ENCODE measurements at regions not wholly inside any gene's neighbourhood (a gene's known extent, or its start where the extent isn't known, plus 50 kb on each side); places are given as distances from the start of the nearest gene placed in this dataset.

DNA sequence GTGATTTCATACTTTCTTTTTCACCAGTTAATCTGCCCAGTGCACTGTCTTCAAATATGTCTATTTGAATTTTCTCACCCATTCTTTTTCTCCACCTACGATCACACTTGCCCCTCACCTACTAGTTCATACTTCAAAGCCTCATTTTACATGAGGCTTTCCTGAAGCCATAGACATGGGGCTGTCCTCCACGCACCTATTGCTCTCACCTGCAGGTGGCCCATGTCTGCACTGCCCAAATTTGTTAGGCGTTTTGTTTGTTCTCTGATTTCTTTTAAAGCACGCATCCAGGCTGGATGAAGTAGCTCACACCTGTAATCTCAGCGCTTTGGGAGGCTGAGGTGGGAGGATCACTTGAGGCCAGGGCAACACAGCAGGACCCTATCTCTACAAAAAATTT lies 106.8 kb upstream of the RIPOR2 start:
- no peak overlapping the region for H3K27ac ChIP-seq

DNA sequence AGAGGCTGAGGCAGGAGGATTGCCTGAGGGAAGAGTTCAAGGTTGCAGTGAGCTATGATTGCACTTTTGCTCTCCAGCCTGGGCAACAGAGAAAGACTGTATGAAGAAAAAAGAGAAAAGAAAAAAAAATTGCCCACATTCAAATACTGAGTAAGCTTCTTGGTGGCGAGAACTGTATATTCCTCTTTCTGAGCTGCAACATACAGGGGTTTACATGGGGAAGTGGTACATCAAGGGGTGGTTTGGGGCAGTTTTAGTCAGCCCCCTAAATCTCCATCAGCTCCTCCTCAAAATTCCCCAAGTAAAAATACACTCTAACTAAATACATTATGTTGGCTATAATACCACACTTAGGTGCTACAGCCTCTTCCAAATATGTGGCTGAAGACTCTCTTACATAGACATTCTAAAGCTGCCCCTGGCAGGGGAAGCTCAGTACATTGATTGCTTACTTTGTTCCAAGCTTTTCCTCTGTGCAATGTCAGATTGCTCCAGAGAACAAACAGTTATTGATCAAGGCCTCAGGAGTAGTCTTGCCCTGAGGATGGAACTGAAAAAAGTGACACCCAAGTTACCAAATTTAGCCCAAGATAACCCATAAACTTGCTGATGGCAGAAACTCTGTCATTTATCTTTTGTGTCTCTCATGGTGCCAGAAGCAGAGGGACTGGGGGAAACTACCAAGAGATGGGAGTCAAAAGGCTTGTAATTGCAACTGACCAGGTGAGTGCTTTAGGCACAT lies 107.4 kb upstream of the RIPOR2 start:
- DNase-seq, result no peak
- TF ChIP-seq, protein P1, sequence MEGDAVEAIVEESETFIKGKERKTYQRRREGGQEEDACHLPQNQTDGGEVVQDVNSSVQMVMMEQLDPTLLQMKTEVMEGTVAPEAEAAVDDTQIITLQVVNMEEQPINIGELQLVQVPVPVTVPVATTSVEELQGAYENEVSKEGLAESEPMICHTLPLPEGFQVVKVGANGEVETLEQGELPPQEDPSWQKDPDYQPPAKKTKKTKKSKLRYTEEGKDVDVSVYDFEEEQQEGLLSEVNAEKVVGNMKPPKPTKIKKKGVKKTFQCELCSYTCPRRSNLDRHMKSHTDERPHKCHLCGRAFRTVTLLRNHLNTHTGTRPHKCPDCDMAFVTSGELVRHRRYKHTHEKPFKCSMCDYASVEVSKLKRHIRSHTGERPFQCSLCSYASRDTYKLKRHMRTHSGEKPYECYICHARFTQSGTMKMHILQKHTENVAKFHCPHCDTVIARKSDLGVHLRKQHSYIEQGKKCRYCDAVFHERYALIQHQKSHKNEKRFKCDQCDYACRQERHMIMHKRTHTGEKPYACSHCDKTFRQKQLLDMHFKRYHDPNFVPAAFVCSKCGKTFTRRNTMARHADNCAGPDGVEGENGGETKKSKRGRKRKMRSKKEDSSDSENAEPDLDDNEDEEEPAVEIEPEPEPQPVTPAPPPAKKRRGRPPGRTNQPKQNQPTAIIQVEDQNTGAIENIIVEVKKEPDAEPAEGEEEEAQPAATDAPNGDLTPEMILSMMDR (IDR thresholded peaks at IDR 0.05), result no peak
- Histone ChIP-seq H3K9me3 (no peaks in the 10 kb centered on the region), H3K27ac (no peak overlapping the region), H3K4me1 (peaks cover 4% of the 10 kb centered on the region), H3K27me3 (ENCODE audit: low read depth) (no peaks in the 10 kb centered on the region), H3K36me3 (no peaks in the 10 kb centered on the region), H3K4me3 (no peak overlapping the region)
- peak in 1 of 2 donors; percentile 27 for ATAC-seq
- intact Hi-C loops (cut with DNase I), result no loop called here

More for the DNA sequence above, 106.8 kb upstream of the RIPOR2 start:
- DNase-seq (no peak), ATAC-seq (no peak)
- H3K9me3 ChIP-seq, result no peaks in the 10 kb centered on the region
- peaks cover 4% of the 10 kb centered on the region for H3K4me1 ChIP-seq
- no peaks in the 10 kb centered on the region for H3K27me3 ChIP-seq (ENCODE audit: low read depth)
- TF ChIP-seq, protein P1 (IDR thresholded peaks at IDR 0.05), result no peak
- H3K4me3 ChIP-seq, result peak overlapping the region; percentile 39
- H3K36me3 ChIP-seq, result no peaks in the 10 kb centered on the region
- intact Hi-C loops (cut with DNase I), result no loop called here

GRCh38 chr6:25043892-25044291 lies 108.1 kb upstream of the RIPOR2 start:
- Histone ChIP-seq H3K4me3 (no peak overlapping the region), H3K36me3 (no peaks in the 10 kb centered on the region), H3K27me3 (ENCODE audit: low read depth) (no peaks in the 10 kb centered on the region), H3K4me1 (peaks cover 4% of the 10 kb centered on the region), H3K9me3 (no peaks in the 10 kb centered on the region), H3K27ac (no peak overlapping the region)
- intact Hi-C loops (cut with DNase I), result no loop called here
- ATAC-seq (no peak), DNase-seq (no peak)
- TF ChIP-seq, protein P1 (IDR thresholded peaks at IDR 0.05), result no peak

- TF ChIP-seq, protein P1 (IDR thresholded peaks at IDR 0.05), result no peak
- no peaks in the 10 kb centered on the region for H3K36me3 ChIP-seq
- peaks cover 17% of the 10 kb centered on the region for H3K4me1 ChIP-seq
- H3K4me3 ChIP-seq, result no peak overlapping the region
- no peak overlapping the region for H3K27ac ChIP-seq
- no peak for DNase-seq
- no peaks in the 10 kb centered on the region for H3K9me3 ChIP-seq
- intact Hi-C loops (cut with DNase I), result no loop called here
- H3K27me3 ChIP-seq (ENCODE audit: low read depth), result no peaks in the 10 kb centered on the region
- ATAC-seq, result no peak
Observed at GRCh38 chr6:25046942-25047341, 111.2 kb upstream of the RIPOR2 start.

DNA sequence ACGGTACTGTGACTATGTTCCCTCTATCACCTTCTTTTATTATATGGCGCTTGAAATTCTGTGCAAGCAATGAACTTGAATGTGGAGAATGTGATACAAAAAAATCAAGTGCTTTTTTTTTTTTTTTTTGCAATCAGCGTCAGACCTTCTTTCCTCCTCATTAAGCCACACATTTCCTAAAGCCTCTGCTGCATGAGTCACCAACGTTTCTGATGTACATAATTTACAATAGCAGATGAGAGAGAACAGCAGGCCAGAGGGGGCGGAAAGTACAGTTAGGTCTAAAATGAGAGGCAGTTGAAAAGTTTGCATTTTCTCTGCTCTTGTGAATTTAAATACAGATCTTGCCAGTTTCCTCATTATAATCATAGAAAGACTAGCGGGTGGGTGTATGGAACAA lies 114.6 kb upstream of the RIPOR2 start:
- DNase-seq (no peak), ATAC-seq (peak in 1 of 2 donors; percentile 72)
- H3K27me3 ChIP-seq (ENCODE audit: low read depth), result no peaks in the 10 kb centered on the region
- TF ChIP-seq, protein P1 (IDR thresholded peaks at IDR 0.05), result no peak
- intact Hi-C loops (cut with DNase I), result no loop called here
- H3K27ac ChIP-seq, result no peak overlapping the region
- no peaks in the 10 kb centered on the region for H3K9me3 ChIP-seq
- H3K4me3 ChIP-seq, result no peak overlapping the region
- no peaks in the 10 kb centered on the region for H3K36me3 ChIP-seq
- H3K4me1 ChIP-seq, result peaks cover 40% of the 10 kb centered on the region
